Spleen (tissue), 11 donors: ENCODE measurements at regions not wholly inside any gene's neighbourhood (a gene's known extent, or its start where the extent isn't known, plus 50 kb on each side); places are given as distances from the start of the nearest gene placed in this dataset.

Experiments used
- DNase-seq: peaks from one replicate; pipeline ENCODE4 v3.0.0-alpha.2; 2020
- H3K27ac ChIP-seq, 8 donors: fragments of 200-600 bp; sonication (generic) in 7 of 8; 1 replicate in 4 of 8; 2 replicates in 4 of 8; pipeline versions ENCODE4 v1.5.0 to v1.8.0; 2016 to 2021; ENCODE audit warnings: inconsistent platforms in 4 of 8, mild to moderate bottlenecking in 4 of 8, moderate library complexity in 1 of 8
- H3K27me3 ChIP-seq, 7 donors: fragments of 200-600 bp; sonication (generic) in 6 of 7; replicated peaks in 1 of 7; 1 replicate in 4 of 7; 2 replicates in 3 of 7; pipeline versions ENCODE4 v1.5.0 to v1.8.0; 2016 to 2021; ENCODE audit warnings: inconsistent platforms in 3 of 7, mild to moderate bottlenecking in 1 of 7
- H3K36me3 ChIP-seq, 6 donors: fragments of 200-600 bp; sonication (generic) in 5 of 6; 1 replicate in 4 of 6; 2 replicates in 2 of 6; pipeline versions ENCODE4 v1.5.0 to v1.8.0; 2016 to 2021; ENCODE audit warnings: inconsistent platforms in 2 of 6
- H3K4me1 ChIP-seq, 6 donors: fragments of 200-600 bp; sonication (generic) in 5 of 6; 1 replicate in 3 of 6; 2 replicates in 3 of 6; pipeline versions ENCODE4 v1.5.0 to v1.8.0; 2016 to 2021; ENCODE audit warnings: inconsistent platforms in 3 of 6
- H3K4me3 ChIP-seq, 8 donors: fragments of 200-600 bp; sonication (generic) in 7 of 8; 1 replicate in 4 of 8; 2 replicates in 4 of 8; pipeline versions ENCODE4 v1.5.0 to v1.8.0; 2016 to 2021; ENCODE audit warnings: inconsistent platforms in 4 of 8, mild to moderate bottlenecking in 4 of 8, moderate library complexity in 2 of 8
- H3K9me3 ChIP-seq, 8 donors: fragments of 200-600 bp; sonication (generic) in 7 of 8; 1 replicate in 4 of 8; 2 replicates in 4 of 8; pipeline versions ENCODE4 v1.5.0 to v1.8.0; 2016 to 2021; ENCODE audit warnings: inconsistent platforms in 4 of 8
- CTCF ChIP-seq, 11 experiments: fragments of 200-600 bp in 7 of 11; fragments of 450-650 bp in 4 of 11; sonication (generic) in 4 of 11; IDR thresholded peaks in 8 of 11; conservative IDR thresholded peaks in 3 of 11; 1 replicate in 7 of 11; 2 replicates in 4 of 11; pipeline versions ENCODE4 v1.4.0 to v1.8.0; 2016 to 2021; ENCODE audit warnings: antibody characterized with exemption in 11 of 11, inconsistent platforms in 4 of 11, mild to moderate bottlenecking in 1 of 11
- POLR2A ChIP-seq, 3 donors: fragments of 450-650 bp; IDR thresholded peaks; one replicate each; pipeline ENCODE4 v1.5.1; 2017; ENCODE audit warnings: antibody characterized with exemption in 3 of 3, mild to moderate bottlenecking in 1 of 3
- POLR2AphosphoS5 ChIP-seq, 3 donors: sonication (generic); formaldehyde crosslinking; IDR thresholded peaks; one replicate each; pipeline ENCODE4 v1.5.1; 2017; ENCODE audit warnings: antibody characterized with exemption in 3 of 3
- WGBS, 5 donors: extraction: QIAGEN DNeasy Blood & Tissue Kit in 3 of 5; methylation state at CpG; one replicate each; pipeline versions ENCODE4 v1.1.5 to v1.1.7; 2013 to 2018; 5-methylcytosine and 5-hydroxymethylcytosine counted together
- intact Hi-C: fragments of 100-400 bp; cut with DNase I; formaldehyde crosslinking; loops from one replicate; pipeline ENCODE4 v1.15.0; 2023; ENCODE audit warnings: low total_unique reads
- donor health status: healthy with polysubstance abuse.
- donor health status: DM: no; HTN: no; CAD: no; lungs with moderate emphysema.
- donor health status: DM: no; HTN: no; CAD: no.
- donor health status: Bipolar disorder and iron deficiency.
- donor health status: healthy.
- donor health status: DM: no; HTN: no; CAD: no.
- donor health status: DM: yes; HTN: yes; CAD: no.

- no peak for TF ChIP-seq POLR2AphosphoS5 (IDR thresholded peaks at IDR 0.05)
- TF ChIP-seq POLR2A (IDR thresholded peaks at IDR 0.05), result no peak
- no peak for TF ChIP-seq CTCF (IDR thresholded peaks at IDR 0.05 in 8 of 11, conservative IDR thresholded peaks at IDR 0.05 in 3 of 11)
- H3K4me3 ChIP-seq, result no peak overlapping the region
- H3K4me1 ChIP-seq, result no peaks in the 10 kb centered on the region
- intact Hi-C loops, result no loop called here
- DNase-seq, result no peak
- no peaks in the 10 kb centered on the region for H3K36me3 ChIP-seq
- no peaks in the 10 kb centered on the region for H3K27me3 ChIP-seq
- H3K9me3 ChIP-seq, result peaks cover 0 to 20% (median 0%) of the 10 kb centered on the region in 8 donors
- WGBS, 5 donors, result 74 to 94% (median 86%) methylated on average over 1 of the region's 1 CpG
- H3K27ac ChIP-seq, result no peak overlapping the region
Measured at GRCh38 chr13:82636119-82636518, 1246.2 kb downstream of the SLITRK1 start.

- H3K27ac ChIP-seq, result no peak overlapping the region
- peaks cover 0 to 20% (median 0%) of the 10 kb centered on the region in 8 donors for H3K9me3 ChIP-seq
- H3K36me3 ChIP-seq, result no peaks in the 10 kb centered on the region
- H3K4me1 ChIP-seq, result no peaks in the 10 kb centered on the region
- intact Hi-C loops, result no loop called here
- no peak for DNase-seq
- 67 to 86% (median 76%) methylated on average over 2 of the region's 2 CpGs for WGBS, 5 donors
- H3K27me3 ChIP-seq, result no peaks in the 10 kb centered on the region
- H3K4me3 ChIP-seq, result no peak overlapping the region
- TF ChIP-seq CTCF (IDR thresholded peaks at IDR 0.05 in 8 of 11, conservative IDR thresholded peaks at IDR 0.05 in 3 of 11), result no peak
- TF ChIP-seq POLR2A (IDR thresholded peaks at IDR 0.05), result no peak
- TF ChIP-seq POLR2AphosphoS5 (IDR thresholded peaks at IDR 0.05), result no peak
Measured at GRCh38 chr13:82634946-82635345, 1247.3 kb downstream of the SLITRK1 start.

- H3K36me3 ChIP-seq, result no peaks in the 10 kb centered on the region
- H3K9me3 ChIP-seq, result peaks cover 0 to 2% (median 0%) of the 10 kb centered on the region in 8 donors
- DNase-seq, result no peak
- H3K27ac ChIP-seq, result no peak overlapping the region
- H3K4me1 ChIP-seq, result no peaks in the 10 kb centered on the region
- intact Hi-C loops, result no loop called here
- WGBS, 5 donors, result 73 to 85% (median 81%) methylated on average over 1 of the region's 1 CpG
- H3K27me3 ChIP-seq, result no peaks in the 10 kb centered on the region
- TF ChIP-seq CTCF (IDR thresholded peaks at IDR 0.05 in 8 of 11, conservative IDR thresholded peaks at IDR 0.05 in 3 of 11), result no peak
- TF ChIP-seq POLR2AphosphoS5 (IDR thresholded peaks at IDR 0.05), result no peak
- TF ChIP-seq POLR2A (IDR thresholded peaks at IDR 0.05), result no peak
- H3K4me3 ChIP-seq, result no peak overlapping the region
Measured at GRCh38 chr13:82627183-82627582, 1255.1 kb downstream of the SLITRK1 start.

- TF ChIP-seq POLR2A (IDR thresholded peaks at IDR 0.05) (no peak), POLR2AphosphoS5 (IDR thresholded peaks at IDR 0.05) (no peak)
- 72 to 79% (median 75%) methylated on average over 3 of the region's 3 CpGs for WGBS, 5 donors
- Histone ChIP-seq H3K27ac (no peak overlapping the region), H3K4me3 (no peak overlapping the region), H3K9me3 (no peaks in the 10 kb centered on the region), H3K4me1 (no peaks in the 10 kb centered on the region), H3K36me3 (no peaks in the 10 kb centered on the region), H3K27me3 (no peaks in the 10 kb centered on the region)
- intact Hi-C loops, result no loop called here
- no peak for DNase-seq
Measured at GRCh38 chr13:82625717-82626116, 1256.6 kb downstream of the SLITRK1 start.

GRCh38 chr13:82615043-82615442 is 1267.2 kb downstream of the SLITRK1 start:
- H3K4me3 ChIP-seq, result no peak overlapping the region
- 79 to 86% (median 82%) methylated on average over 1 of the region's 1 CpG for WGBS, 5 donors
- TF ChIP-seq POLR2A (IDR thresholded peaks at IDR 0.05), result no peak
- TF ChIP-seq POLR2AphosphoS5 (IDR thresholded peaks at IDR 0.05), result no peak
- TF ChIP-seq CTCF (IDR thresholded peaks at IDR 0.05 in 8 of 11, conservative IDR thresholded peaks at IDR 0.05 in 3 of 11), result no peak
- H3K27me3 ChIP-seq, result no peaks in the 10 kb centered on the region
- no peaks in the 10 kb centered on the region for H3K36me3 ChIP-seq
- no peak for DNase-seq
- peaks cover 0 to 5% (median 0%) of the 10 kb centered on the region in 8 donors for H3K9me3 ChIP-seq
- intact Hi-C loops, result no loop called here
- no peaks in the 10 kb centered on the region for H3K4me1 ChIP-seq
- H3K27ac ChIP-seq, result no peak overlapping the region
